Memory B cell (primary cell): ENCODE measurements at regions not wholly inside any gene's neighbourhood (a gene's known extent, or its start where the extent isn't known, plus 50 kb on each side); places are given as distances from the start of the nearest gene placed in this dataset.

Experiments
- ATAC-seq: fragments of 150-1000 bp; cut with Tn5 transposase; 2 replicates; pipeline ENCODE4 v1.10.0; 2021; ENCODE audit warnings: low read depth, mild to moderate bottlenecking, moderate library complexity
- DNase-seq, 2 donors: peaks; one replicate each; pipeline ENCODE4 v3.0.0; 2022; ENCODE audit warnings: low spot score in 2 of 2
- H3K27ac Mint-ChIP-seq: one replicate; pipeline ENCODE4 v1.8.0; 2022; ENCODE audit warnings: mild to moderate bottlenecking, moderate library complexity, mixed read lengths
- H3K27me3 Mint-ChIP-seq: one replicate; pipeline ENCODE4 v1.8.0; 2022; ENCODE audit warnings: mixed read lengths
- H3K36me3 Mint-ChIP-seq: one replicate; pipeline ENCODE4 v1.8.0; 2022; ENCODE audit warnings: mild to moderate bottlenecking, mixed read lengths
- H3K4me1 Mint-ChIP-seq: one replicate; pipeline ENCODE4 v1.8.0; 2022; ENCODE audit warnings: mixed read lengths
- H3K4me3 Mint-ChIP-seq: one replicate; pipeline ENCODE4 v1.8.0; 2022; ENCODE audit warnings: mild to moderate bottlenecking, moderate library complexity, mixed read lengths
- H3K9me3 Mint-ChIP-seq: one replicate; pipeline ENCODE4 v1.8.0; 2022; ENCODE audit warnings: mixed read lengths

DNA sequence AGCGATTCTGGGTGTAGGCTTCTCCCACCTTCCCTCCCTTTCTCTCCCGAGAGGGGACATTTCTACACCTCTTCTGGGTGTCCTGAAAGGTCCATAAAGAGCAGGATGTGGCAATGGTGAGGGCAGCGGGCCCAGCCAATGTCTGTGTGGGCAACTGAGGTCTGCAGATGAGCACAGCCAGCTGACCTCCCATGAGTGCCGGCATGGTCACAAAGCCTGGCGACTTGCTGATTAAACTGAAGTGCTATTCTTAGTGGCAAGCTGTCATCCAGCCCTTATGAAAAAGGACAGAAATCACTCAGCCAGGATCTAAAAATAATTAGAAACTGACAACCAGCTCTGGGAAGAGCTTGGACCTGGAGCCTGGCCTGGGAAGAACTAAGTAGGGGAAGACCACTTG is 124.3 kb upstream of the RGMA start:
- ATAC-seq (no peak), DNase-seq (no peak)
- Mint-ChIP-seq H3K27ac (no peak overlapping the region), H3K4me1 (no peaks in the 10 kb centered on the region), H3K9me3 (peaks cover 7% of the 10 kb centered on the region), H3K4me3 (no peak overlapping the region), H3K36me3 (no peaks in the 10 kb centered on the region), H3K27me3 (peaks cover 3% of the 10 kb centered on the region)

DNA sequence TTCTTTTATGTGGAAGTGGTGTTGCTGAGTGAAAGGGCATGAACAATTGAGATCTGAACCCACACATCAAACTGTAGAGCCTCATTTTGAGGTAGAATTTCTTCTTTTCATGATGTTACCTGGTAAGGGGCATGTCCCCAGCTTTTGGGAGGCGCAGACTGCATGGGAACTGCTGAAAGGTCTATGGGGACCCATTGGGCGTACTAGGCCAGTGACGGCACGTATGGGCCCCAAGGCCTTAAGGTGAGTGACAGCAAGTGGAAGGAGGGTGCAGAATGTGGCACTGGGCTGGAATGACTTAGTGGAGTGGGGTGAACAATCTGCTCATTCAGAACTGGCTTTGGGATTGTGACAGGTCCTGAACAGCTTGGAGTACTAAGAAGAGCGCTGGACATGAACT is 123.6 kb upstream of the RGMA start:
- peaks cover 7% of the 10 kb centered on the region for H3K9me3 Mint-ChIP-seq
- no peak for DNase-seq
- H3K4me1 Mint-ChIP-seq = no peaks in the 10 kb centered on the region
- H3K4me3 Mint-ChIP-seq = no peak overlapping the region
- H3K27ac Mint-ChIP-seq = no peak overlapping the region
- no peaks in the 10 kb centered on the region for H3K36me3 Mint-ChIP-seq
- H3K27me3 Mint-ChIP-seq = peaks cover 3% of the 10 kb centered on the region
- ATAC-seq = no peak

- no peak for DNase-seq
- Mint-ChIP-seq H3K4me3 (no peak overlapping the region), H3K4me1 (no peaks in the 10 kb centered on the region), H3K27me3 (peaks cover 3% of the 10 kb centered on the region), H3K27ac (no peak overlapping the region), H3K36me3 (no peaks in the 10 kb centered on the region), H3K9me3 (peaks cover 7% of the 10 kb centered on the region)
- ATAC-seq = no peak
Observed at GRCh38 chr15:93210995-93211394, 122.0 kb upstream of the RGMA start.

GRCh38 chr15:93209690-93210445 is 120.9 kb upstream of the RGMA start:
- ATAC-seq (no peak), DNase-seq (no peak)
- Mint-ChIP-seq H3K27ac (no peak overlapping the region), H3K4me3 (no peak overlapping the region), H3K36me3 (no peaks in the 10 kb centered on the region), H3K4me1 (no peaks in the 10 kb centered on the region), H3K27me3 (peaks cover 3% of the 10 kb centered on the region), H3K9me3 (peaks cover 8% of the 10 kb centered on the region)

DNA sequence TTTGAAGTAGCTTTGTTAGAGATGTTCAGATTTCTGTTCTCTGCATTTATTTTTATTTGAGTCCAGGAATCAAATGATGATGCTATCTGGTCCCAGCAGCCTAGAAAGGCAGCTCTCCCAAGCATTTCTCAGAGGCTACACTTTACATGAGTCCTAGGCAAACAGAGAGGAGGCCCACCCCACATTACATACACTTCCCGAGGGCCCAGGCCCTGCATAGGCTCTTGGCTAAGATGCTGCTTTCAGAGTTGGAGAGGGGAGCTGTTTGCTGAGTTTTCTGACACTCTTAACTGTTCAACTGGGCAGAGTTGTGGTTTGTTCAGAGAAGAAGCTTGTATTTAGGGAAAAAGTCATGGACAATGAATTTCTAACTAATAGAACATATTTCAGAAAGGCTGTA is 117.9 kb upstream of the RGMA start:
- ATAC-seq (no peak), DNase-seq (no peak)
- H3K36me3 Mint-ChIP-seq = no peaks in the 10 kb centered on the region
- H3K27ac Mint-ChIP-seq = no peak overlapping the region
- no peak overlapping the region for H3K4me3 Mint-ChIP-seq
- no peaks in the 10 kb centered on the region for H3K4me1 Mint-ChIP-seq
- peaks cover 5% of the 10 kb centered on the region for H3K9me3 Mint-ChIP-seq
- peaks cover 5% of the 10 kb centered on the region for H3K27me3 Mint-ChIP-seq

- Mint-ChIP-seq H3K27me3 (peaks cover 1% of the 10 kb centered on the region), H3K4me3 (no peak overlapping the region), H3K9me3 (peaks cover 1% of the 10 kb centered on the region), H3K36me3 (no peaks in the 10 kb centered on the region), H3K27ac (no peak overlapping the region), H3K4me1 (no peaks in the 10 kb centered on the region)
- ATAC-seq (no peak), DNase-seq (no peak)
Observed at GRCh38 chr15:93205413-93205812, 116.4 kb upstream of the RGMA start.

DNA sequence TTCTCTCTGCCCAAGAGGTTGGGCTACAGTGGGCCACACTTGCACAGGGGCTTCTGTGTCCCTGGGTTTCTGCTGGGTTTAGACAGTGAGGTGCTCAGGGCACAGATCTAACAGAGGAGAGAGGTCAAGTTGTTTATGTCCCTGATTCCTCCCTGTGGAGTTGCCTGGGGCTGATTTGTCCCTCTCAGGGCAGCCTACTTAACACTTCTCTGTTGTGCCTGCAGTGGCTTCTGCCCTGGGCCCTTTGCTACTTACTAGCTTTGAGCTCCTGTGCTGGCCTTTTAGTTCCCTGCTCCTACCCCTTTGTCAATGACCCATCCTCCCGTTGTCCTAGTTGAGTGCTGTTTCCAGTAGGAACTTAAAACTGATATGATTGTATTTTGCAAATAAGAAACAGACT is 114.0 kb upstream of the RGMA start:
- Mint-ChIP-seq H3K4me1 (no peaks in the 10 kb centered on the region), H3K27me3 (peaks cover 1% of the 10 kb centered on the region), H3K27ac (no peak overlapping the region), H3K4me3 (no peak overlapping the region), H3K36me3 (no peaks in the 10 kb centered on the region), H3K9me3 (peaks cover 6% of the 10 kb centered on the region)
- DNase-seq (no peak), ATAC-seq (no peak)

DNA sequence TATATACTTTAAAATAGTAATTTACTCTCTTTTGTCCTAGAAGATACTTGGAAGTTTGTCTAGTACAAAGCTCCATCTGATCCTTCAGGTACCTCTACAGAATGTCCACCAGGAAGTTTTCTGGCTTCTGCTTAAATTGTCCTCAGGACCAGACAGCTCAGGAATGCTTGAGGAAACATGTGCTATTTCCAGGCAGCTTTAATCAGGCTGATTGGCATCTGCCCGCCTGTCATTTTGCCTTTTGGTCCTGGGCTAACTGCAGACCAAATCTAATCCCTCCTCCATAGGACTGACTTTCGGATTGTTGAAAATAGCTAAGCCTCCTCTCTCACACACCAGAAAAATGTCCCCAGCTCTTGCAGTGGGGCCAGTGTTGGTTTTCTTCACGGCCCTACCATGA is 113.4 kb upstream of the RGMA start:
- Mint-ChIP-seq H3K4me1 (no peaks in the 10 kb centered on the region), H3K9me3 (peaks cover 7% of the 10 kb centered on the region), H3K4me3 (no peak overlapping the region), H3K36me3 (no peaks in the 10 kb centered on the region), H3K27ac (no peak overlapping the region), H3K27me3 (peaks cover 1% of the 10 kb centered on the region)
- no peak for DNase-seq
- ATAC-seq = no peak

DNA sequence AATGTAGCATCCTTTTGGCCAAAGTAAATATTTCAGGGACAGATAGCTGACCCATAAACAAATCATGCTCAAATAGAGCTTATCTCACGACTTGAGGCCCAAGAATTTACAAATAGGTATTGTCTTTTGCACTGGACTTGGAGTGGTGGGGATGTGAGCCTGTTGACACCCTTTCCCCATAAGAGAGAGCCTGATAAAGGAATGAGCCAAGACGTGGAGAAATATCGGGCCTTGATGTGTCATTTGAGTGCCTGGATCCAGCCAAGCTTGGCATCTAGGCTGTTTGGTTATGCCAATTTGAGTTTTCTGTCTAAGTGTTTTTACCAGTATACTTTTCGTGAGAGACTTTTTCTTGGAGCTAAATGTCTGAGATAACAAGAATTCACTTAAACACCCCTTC is 112.9 kb upstream of the RGMA start:
- no peak overlapping the region for H3K4me3 Mint-ChIP-seq

DNA sequence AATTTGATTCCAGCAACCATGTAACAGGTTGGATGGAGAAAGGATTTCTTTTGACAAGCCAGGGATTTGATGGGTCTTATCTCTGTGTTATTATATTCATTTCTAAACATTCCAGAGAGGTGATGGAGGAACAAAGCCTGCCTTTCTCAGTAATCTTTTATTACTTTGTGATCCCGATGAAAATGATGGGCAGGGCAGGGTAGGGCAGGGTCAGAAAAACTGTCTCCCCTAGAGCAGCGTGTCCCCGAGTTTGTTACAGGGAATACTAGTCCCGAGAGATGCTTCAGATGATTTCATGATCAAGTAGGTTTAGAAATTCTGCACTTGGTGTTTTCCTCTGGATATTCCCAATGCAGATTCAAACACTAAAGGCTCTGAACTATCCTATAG is 111.8 kb upstream of the RGMA start:
- no peak overlapping the region for H3K4me3 Mint-ChIP-seq
- H3K27ac Mint-ChIP-seq = no peak overlapping the region
- no peaks in the 10 kb centered on the region for H3K4me1 Mint-ChIP-seq
- peaks cover 3% of the 10 kb centered on the region for H3K27me3 Mint-ChIP-seq
- H3K36me3 Mint-ChIP-seq = no peaks in the 10 kb centered on the region
- H3K9me3 Mint-ChIP-seq = peaks cover 8% of the 10 kb centered on the region
- DNase-seq (no peak), ATAC-seq (no peak)

More for the DNA sequence above, 112.9 kb upstream of the RGMA start:
- peaks cover 1% of the 10 kb centered on the region for H3K27me3 Mint-ChIP-seq
- DNase-seq (no peak), ATAC-seq (no peak)
- H3K9me3 Mint-ChIP-seq = peaks cover 8% of the 10 kb centered on the region
- H3K36me3 Mint-ChIP-seq = no peaks in the 10 kb centered on the region
- no peak overlapping the region for H3K27ac Mint-ChIP-seq
- H3K4me1 Mint-ChIP-seq = no peaks in the 10 kb centered on the region

GRCh38 chr15:93200081-93200836 is 111.2 kb upstream of the RGMA start:
- H3K4me3 Mint-ChIP-seq = no peak overlapping the region
- DNase-seq (no peak), ATAC-seq (no peak)
- H3K4me1 Mint-ChIP-seq = no peaks in the 10 kb centered on the region
- no peak overlapping the region for H3K27ac Mint-ChIP-seq
- no peaks in the 10 kb centered on the region for H3K36me3 Mint-ChIP-seq
- H3K9me3 Mint-ChIP-seq = peaks cover 7% of the 10 kb centered on the region
- peaks cover 3% of the 10 kb centered on the region for H3K27me3 Mint-ChIP-seq

GRCh38 chr15:93196135-93196670 is 107.2 kb upstream of the RGMA start:
- DNase-seq = no peak
- H3K4me3 Mint-ChIP-seq = no peak overlapping the region
- no peaks in the 10 kb centered on the region for H3K4me1 Mint-ChIP-seq
- peaks cover 2% of the 10 kb centered on the region for H3K27me3 Mint-ChIP-seq
- ATAC-seq = no peak
- no peaks in the 10 kb centered on the region for H3K36me3 Mint-ChIP-seq
- H3K9me3 Mint-ChIP-seq = peaks cover 10% of the 10 kb centered on the region
- H3K27ac Mint-ChIP-seq = no peak overlapping the region

GRCh38 chr15:93195109-93195508 is 106.1 kb upstream of the RGMA start:
- ATAC-seq (no peak), DNase-seq (no peak)
- no peaks in the 10 kb centered on the region for H3K4me1 Mint-ChIP-seq
- H3K4me3 Mint-ChIP-seq = no peak overlapping the region
- peaks cover 2% of the 10 kb centered on the region for H3K27me3 Mint-ChIP-seq
- no peaks in the 10 kb centered on the region for H3K36me3 Mint-ChIP-seq
- H3K9me3 Mint-ChIP-seq = peaks cover 10% of the 10 kb centered on the region
- no peak overlapping the region for H3K27ac Mint-ChIP-seq

- DNase-seq = no peak
- Mint-ChIP-seq H3K36me3 (no peaks in the 10 kb centered on the region), H3K9me3 (peaks cover 3% of the 10 kb centered on the region), H3K4me3 (no peak overlapping the region), H3K4me1 (no peaks in the 10 kb centered on the region), H3K27ac (no peak overlapping the region), H3K27me3 (no peaks in the 10 kb centered on the region)
- no peak for ATAC-seq
Observed at GRCh38 chr15:93190238-93190637, 101.2 kb upstream of the RGMA start.
